Thyroid gland (tissue), 4 donors: ENCODE measurements at regions not wholly inside any gene's neighbourhood (a gene's known extent, or its start where the extent isn't known, plus 50 kb on each side); places are given as distances from the start of the nearest gene placed in this dataset.

Experiments used
- CTCF ChIP-seq, 6 experiments: fragments of 200-600 bp in 3 of 6; fragments of 450-650 bp in 3 of 6; sonication (generic) in 3 of 6; IDR thresholded peaks; one replicate each; pipeline ENCODE4 v1.5.1; 2016 to 2019; ENCODE audit warnings: antibody characterized with exemption in 6 of 6, mild to moderate bottlenecking in 2 of 6, inconsistent platforms in 1 of 6, moderate library complexity in 1 of 6
- POLR2A ChIP-seq, 2 donors: fragments of 450-650 bp; IDR thresholded peaks; one replicate each; pipeline ENCODE4 v1.6.1; 2017; ENCODE audit warnings: antibody characterized with exemption in 2 of 2, mild to moderate bottlenecking in 2 of 2, moderate library complexity in 1 of 2

GRCh38 chr7:10040674-10041073 lies 933.0 kb upstream of the PHF14 start:
- no peak for TF ChIP-seq CTCF (IDR thresholded peaks at IDR 0.05)
- TF ChIP-seq POLR2A (IDR thresholded peaks at IDR 0.05), result no peak
